ENCODE measurements at regions not wholly inside any gene's neighbourhood (a gene's known extent, or its start where the extent isn't known, plus 50 kb on each side); places are given as distances from the start of the nearest gene placed in this dataset.

- TF ChIP-seq, protein P1, sequence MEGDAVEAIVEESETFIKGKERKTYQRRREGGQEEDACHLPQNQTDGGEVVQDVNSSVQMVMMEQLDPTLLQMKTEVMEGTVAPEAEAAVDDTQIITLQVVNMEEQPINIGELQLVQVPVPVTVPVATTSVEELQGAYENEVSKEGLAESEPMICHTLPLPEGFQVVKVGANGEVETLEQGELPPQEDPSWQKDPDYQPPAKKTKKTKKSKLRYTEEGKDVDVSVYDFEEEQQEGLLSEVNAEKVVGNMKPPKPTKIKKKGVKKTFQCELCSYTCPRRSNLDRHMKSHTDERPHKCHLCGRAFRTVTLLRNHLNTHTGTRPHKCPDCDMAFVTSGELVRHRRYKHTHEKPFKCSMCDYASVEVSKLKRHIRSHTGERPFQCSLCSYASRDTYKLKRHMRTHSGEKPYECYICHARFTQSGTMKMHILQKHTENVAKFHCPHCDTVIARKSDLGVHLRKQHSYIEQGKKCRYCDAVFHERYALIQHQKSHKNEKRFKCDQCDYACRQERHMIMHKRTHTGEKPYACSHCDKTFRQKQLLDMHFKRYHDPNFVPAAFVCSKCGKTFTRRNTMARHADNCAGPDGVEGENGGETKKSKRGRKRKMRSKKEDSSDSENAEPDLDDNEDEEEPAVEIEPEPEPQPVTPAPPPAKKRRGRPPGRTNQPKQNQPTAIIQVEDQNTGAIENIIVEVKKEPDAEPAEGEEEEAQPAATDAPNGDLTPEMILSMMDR (IDR thresholded peaks at IDR 0.05; ENCODE audit: insufficient read depth, low read depth, low read length) = no peak
- TF ChIP-seq EZH2 (IDR thresholded peaks at IDR 0.05; ENCODE audit: insufficient read depth, low read length) = no peak
Observed at GRCh38 chr13:61700620-61701019, 285.0 kb upstream of the PCDH20 start.

Data from astrocyte (in vitro differentiated cells and primary cell).